ENCODE measurements at regions not wholly inside any gene's neighbourhood (a gene's known extent, or its start where the extent isn't known, plus 50 kb on each side); places are given as distances from the start of the nearest gene placed in this dataset.

- DNase-seq, result no peak
Measured at GRCh38 chr15:95911570-95912279, 418.8 kb upstream of the NR2F2 start.

- no peak for DNase-seq
Measured at GRCh38 chr15:95912280-95912625, 418.2 kb upstream of the NR2F2 start.

DNA sequence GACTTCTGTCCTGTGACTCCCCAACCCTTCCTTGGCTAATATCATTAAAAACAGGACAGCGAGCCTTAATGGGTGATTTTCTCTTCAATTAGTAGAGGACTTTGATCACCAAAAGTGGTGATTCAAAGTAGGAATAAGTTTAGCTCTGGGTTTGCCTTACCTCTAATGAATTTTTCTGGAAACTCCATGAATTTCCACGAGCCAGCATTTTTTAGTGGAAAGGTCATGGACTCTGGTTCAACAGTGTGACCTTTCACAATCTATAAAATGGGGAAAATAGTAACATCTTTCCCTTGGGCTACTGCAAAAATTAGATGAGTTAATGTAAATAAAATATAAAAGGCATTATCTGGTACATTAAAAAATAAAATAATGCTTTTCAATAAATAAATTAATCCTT, 417.8 kb upstream of the NR2F2 start:
- no peak for DNase-seq

GRCh38 chr15:95916568-95916967, 413.9 kb upstream of the NR2F2 start:
- no peak for DNase-seq

DNA sequence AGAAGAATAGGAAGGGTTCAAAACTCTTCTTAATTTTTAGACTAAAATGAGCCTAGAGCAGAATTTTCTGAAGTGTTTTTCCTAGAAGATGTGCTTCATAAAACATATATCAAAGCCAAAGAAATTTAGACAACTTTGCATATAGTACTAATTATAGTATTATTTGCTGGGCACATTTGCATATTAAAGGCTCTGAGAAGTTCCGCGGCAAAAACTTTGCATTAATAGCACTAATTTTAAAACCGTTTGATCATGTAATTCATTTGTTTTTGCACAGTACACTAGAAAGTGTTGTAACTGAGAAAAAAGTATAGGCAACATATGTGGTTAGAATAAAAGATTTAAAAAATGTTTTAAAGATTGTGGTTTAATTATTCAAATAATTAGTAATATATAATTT, 412.0 kb upstream of the NR2F2 start:
- DNase-seq, result no peak

- no peak for DNase-seq
Measured at GRCh38 chr15:95919460-95919859, 411.0 kb upstream of the NR2F2 start.

GRCh38 chr15:95921404-95921803, 409.1 kb upstream of the NR2F2 start:
- DNase-seq, result no peak

DNA sequence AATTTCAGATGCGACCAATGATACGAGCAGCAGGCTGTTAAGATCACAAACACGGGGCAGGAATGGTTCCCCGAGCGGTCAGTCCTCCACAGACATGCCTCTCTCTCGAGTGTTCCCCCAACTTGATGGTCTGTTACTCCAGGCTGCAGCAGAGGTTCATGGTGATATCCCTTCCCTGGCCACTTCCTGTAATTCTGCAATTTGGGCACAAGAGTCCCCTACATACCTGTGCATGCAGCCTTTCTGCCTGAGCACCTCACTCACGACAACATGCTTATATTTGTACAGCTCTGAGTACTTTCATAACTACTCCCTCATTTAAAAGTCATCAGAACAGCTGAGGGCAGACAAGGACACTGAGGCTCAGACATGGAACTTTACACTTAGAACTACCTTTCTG, 408.1 kb upstream of the NR2F2 start:
- DNase-seq, result no peak

GRCh38 chr15:95923792-95924191, 406.7 kb upstream of the NR2F2 start:
- DNase-seq, result no peak

- no peak for DNase-seq
Measured at GRCh38 chr15:95928822-95929221, 401.7 kb upstream of the NR2F2 start.

DNA sequence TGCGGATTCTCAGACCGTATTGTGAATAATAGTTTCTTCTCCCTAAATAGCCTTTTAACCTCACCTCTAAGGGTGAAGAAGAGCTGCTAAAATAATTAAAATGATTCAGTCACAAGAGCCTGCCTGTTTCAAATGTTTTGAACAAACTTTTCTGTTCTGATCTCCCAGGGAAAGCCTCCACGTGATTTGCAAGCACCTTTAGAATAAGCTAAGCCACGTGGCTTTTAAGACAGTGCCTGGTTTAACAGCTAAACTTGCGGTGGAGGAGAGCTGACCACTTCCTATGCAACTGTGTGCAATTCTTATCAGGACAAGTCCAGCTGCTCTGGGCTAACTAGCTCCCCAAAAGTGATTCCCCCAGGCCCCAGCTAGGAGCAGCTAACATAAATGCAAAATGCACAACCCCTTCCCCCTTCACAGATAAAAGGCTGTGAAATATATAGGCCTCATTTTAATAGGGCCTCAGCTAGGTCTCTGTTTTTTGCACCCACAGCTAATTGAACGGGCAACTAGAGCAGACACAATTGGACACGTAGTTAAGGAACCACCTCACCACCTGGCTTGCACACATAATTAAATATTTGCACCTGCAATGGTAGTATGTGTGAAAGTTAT, 401.2 kb upstream of the NR2F2 start:
- DNase-seq, result no peak

DNA sequence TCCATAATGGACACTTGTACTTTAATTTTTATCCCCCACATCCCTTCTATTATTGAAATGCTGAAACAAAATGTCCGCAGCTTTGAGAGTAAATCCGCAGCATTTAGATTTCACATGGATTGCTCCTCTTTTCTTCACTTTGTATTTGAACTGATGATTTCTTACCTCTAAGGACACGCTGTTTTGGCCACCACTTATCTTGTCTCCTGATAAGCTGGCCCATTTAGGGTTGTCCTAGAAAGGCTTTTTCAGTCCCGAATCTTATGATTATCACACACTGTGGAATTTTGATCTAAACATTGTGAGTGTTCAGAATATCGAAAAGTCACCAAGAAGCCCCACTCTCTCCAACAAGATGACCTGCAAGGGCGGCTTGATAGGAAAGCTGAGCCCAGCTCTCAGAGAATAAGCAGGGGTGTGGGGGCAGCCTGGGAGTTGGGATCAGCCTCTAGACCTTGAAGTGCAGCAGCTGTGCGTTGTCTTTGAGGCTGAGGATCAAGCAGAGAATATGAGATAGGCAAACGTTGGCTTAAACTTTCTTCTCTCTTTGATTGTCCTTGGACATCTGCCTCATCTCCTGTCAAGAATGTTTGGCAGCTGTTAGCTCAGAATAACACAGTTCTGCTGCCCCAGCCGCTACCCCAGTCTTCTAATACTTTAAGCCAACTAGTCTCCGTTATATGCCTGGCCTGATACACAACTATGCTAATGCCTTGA, 399.7 kb upstream of the NR2F2 start:
- DNase-seq, result no peak

GRCh38 chr15:95931619-95932018, 398.9 kb upstream of the NR2F2 start:
- no peak for DNase-seq

DNA sequence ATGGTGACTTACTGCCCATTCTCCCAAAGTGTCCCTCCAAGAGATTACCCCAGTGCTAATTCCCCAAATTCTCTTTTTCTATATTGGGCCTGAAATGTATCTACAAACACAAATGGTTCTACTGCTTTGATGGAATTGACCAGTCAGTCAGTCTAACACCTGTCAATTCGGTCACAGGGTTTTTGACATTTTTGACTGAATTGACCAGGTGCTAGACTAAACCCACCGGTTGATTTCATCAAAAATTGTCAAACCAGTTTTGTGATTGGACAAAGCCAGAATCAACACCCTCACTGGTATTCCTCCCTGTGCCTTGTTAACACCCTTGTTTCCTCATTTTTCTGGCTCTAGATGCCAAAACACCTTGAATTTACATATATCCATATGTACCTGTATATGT, 398.4 kb upstream of the NR2F2 start:
- no peak for DNase-seq

- DNase-seq, result no peak
Measured at GRCh38 chr15:95932676-95933075, 397.8 kb upstream of the NR2F2 start.

DNA sequence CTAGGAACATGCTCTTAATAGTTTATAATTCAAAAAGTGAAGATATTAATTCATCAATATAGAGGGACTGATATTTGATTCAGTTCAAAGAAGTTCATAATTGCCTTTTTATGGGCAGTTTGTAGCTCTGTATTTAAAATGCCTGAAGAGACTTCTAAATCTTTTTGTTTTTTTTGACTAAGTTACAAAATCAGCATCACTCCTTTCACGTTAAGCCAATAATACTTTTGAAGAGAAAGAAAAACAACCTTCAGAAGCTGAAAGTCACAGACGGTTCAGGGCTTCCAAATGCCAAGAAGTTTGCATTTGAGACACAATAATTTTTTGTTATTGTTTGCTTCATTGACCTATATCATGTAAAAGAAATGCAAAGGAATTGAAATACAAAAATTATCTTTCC, 394.6 kb upstream of the NR2F2 start:
- no peak for DNase-seq

GRCh38 chr15:95937128-95937528, 393.4 kb upstream of the NR2F2 start:
- DNase-seq, result no peak

- no peak for DNase-seq
Measured at GRCh38 chr15:95940431-95940985, 390.0 kb upstream of the NR2F2 start.

GRCh38 chr15:95944193-95944592, 386.3 kb upstream of the NR2F2 start:
- DNase-seq, result no peak

- no peak for DNase-seq
Measured at GRCh38 chr15:95944661-95945255, 385.7 kb upstream of the NR2F2 start.

DNA sequence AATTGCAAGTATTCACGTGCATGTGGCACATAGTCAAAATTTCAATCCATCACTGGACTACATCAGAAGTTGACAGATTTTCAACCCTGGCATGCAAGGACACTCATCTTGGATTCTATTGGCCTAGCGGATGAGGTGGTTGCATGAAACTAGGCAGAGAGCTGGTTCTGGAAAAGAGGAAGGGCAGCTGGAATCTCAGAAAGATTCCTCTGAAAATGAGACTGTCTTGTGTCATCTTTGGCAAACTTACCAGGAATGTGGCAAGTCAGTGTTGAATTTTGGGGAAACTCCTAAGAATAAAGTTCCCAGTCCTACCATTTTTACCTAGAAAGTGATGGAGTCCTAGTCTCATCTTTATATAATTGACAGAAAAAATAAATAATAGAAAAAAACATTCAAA, 384.3 kb upstream of the NR2F2 start:
- no peak for DNase-seq

DNA sequence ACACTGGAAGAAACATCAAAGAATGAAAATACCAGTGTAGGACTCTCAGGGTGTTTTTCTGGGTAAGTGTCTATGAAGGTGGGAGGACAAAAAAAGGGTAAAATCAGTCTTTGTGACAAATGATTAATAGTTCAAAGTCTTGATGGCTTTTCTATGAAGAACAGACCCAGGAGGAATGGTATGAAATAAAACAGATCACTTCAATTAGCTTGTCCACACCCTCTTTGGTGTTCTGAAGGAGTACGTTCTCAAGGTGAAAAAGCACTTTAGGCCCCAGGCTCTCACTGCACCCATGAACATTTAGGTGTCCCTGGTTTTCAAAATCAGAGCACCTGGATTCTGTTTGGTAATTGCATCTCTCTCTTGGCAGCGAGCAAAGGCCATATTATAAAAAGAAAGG, 383.6 kb upstream of the NR2F2 start:
- DNase-seq, result no peak

GRCh38 chr15:95948411-95948810, 382.1 kb upstream of the NR2F2 start:
- peak; percentile 19 for DNase-seq

DNA sequence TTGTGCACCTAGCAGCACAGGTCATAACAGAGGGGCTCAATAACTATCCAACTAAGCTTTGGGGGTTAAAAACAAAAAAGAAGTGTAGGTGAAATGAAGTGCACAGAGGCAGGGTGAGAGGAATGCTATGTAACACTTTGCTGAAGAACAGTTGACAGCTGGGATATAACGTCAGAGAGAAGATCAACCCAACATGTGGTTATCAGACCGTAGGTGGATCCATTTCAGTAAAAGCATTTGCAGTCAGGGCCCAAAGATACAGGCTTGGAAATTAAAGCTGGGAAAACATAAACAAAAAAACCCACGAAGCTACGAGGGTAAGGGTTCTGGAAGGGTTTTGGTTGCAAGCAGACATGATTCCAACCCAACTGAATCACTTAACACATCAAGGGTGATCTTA, 377.5 kb upstream of the NR2F2 start:
- no peak for DNase-seq
